HepG2 (cell line): ENCODE measurements at regions not wholly inside any gene's neighbourhood (a gene's known extent, or its start where the extent isn't known, plus 50 kb on each side); places are given as distances from the start of the nearest gene placed in this dataset.

Experiments used
- ATAC-seq: fragments of 200-7000 bp; cut with Tn5 transposase; 3 replicates; pipeline ENCODE4 v1.9.1; 2020; ENCODE audit warnings: mild to moderate bottlenecking, moderate library complexity
- BruUV-seq: library from RNA; stranded (reverse); fragments of 400-500 nt; replicated peaks from 2 replicates; lab custom pipeline; 2021; lab: Mats Ljungman, UMichigan
- CTCF ChIA-PET: fragments of 300-600 bp; formaldehyde crosslinking; extraction: SDS; loops from one replicate; lab custom pipeline; 2021; ENCODE audit warnings: low total read pairs, inconsistent platforms, low intra/inter-chr PET ratio; lab: Yijun Ruan, JAX
- POLR2A ChIA-PET: fragments of 350-600 bp; sonication (Branson Sonifier 250); formaldehyde crosslinking; loops from one replicate; lab custom pipeline; 2020; ENCODE audit warnings: antibody characterized with exemption, inconsistent platforms; lab: Yijun Ruan, JAX
- DNase-seq: peaks from one replicate; pipeline ENCODE4 v3.0.0-alpha.2; 2015; ENCODE audit warnings: low spot score
- FAIRE-seq: peaks from 3 replicates; lab custom pipeline; 2011; peaks lifted over from hg19 to GRCh38; lab: Jason Lieb, UNC
- H2AFZ ChIP-seq: one replicate; pipeline ENCODE4 v1.6.1; 2011; ENCODE audit warnings: low read length, inconsistent platforms
- H3K27ac ChIP-seq: fragments of 300-600 bp; 3 replicates; pipeline ENCODE4 v1.8.0; 2011; ENCODE audit warnings: mixed run types, mild to moderate bottlenecking, mixed read lengths, low read length, inconsistent platforms; ENCODE audit not compliant: insufficient read depth; ENCODE audit errors: extremely low read length
- H3K27me3 ChIP-seq, 2 experiments: fragments of 200-600 bp in 1 of 2; 2 replicates in 1 of 2; 3 replicates in 1 of 2; pipeline versions ENCODE4 v1.6.0 to v1.8.0; 2011; ENCODE audit warnings: low read length in 2 of 2, mild to moderate bottlenecking in 2 of 2, moderate library complexity in 2 of 2, inconsistent platforms in 1 of 2; ENCODE audit not compliant: insufficient read depth in 2 of 2, control insufficient read depth in 1 of 2
- H3K36me3 ChIP-seq, 2 experiments: fragments of 200-600 bp in 1 of 2; replicated peaks in 1 of 2; 2 replicates in 1 of 2; 3 replicates in 1 of 2; pipeline versions ENCODE4 v1.5.1 to v1.8.0; 2011; ENCODE audit warnings: low read length in 2 of 2, inconsistent platforms in 1 of 2; ENCODE audit not compliant: insufficient read depth in 2 of 2, control insufficient read depth in 1 of 2
- H3K4me1 ChIP-seq: 2 replicates; pipeline ENCODE4 v1.5.1; 2012; ENCODE audit warnings: low read length, inconsistent platforms; ENCODE audit not compliant: insufficient read depth
- H3K4me2 ChIP-seq: 2 replicates; pipeline ENCODE4 v1.6.0; 2011; ENCODE audit warnings: low read depth, low read length, inconsistent platforms
- H3K4me3 ChIP-seq, 3 experiments: fragments of 200-600 bp in 1 of 3; sonication (generic), shearing (Covaris generic) in 1 of 3; replicated peaks in 1 of 3; 2 replicates each; pipeline ENCODE4 v1.5.1; 2011 to 2016; ENCODE audit warnings: low read length in 3 of 3, inconsistent platforms in 2 of 3, low read depth in 2 of 3, mild to moderate bottlenecking in 2 of 3, control low read depth in 1 of 3, mixed read lengths in 1 of 3; ENCODE audit not compliant: insufficient read depth in 1 of 3
- H3K79me2 ChIP-seq: one replicate; pipeline ENCODE4 v1.6.1; 2011; ENCODE audit warnings: low read length, inconsistent platforms; ENCODE audit not compliant: insufficient read depth
- H3K9ac ChIP-seq: 2 replicates; pipeline ENCODE4 v1.6.0; 2011; ENCODE audit warnings: mild to moderate bottlenecking, low read depth, low read length, inconsistent platforms; ENCODE audit not compliant: insufficient read depth
- H3K9me3 ChIP-seq: 2 replicates; pipeline ENCODE4 v1.5.1; 2012; ENCODE audit warnings: mild to moderate bottlenecking, low read length
- H4K20me1 ChIP-seq: 2 replicates; pipeline ENCODE4 v1.6.0; 2011; ENCODE audit warnings: inconsistent platforms, mild to moderate bottlenecking, low read length, moderate library complexity; ENCODE audit not compliant: insufficient read depth
- DNMT1 ChIP-seq: sonication (generic); formaldehyde crosslinking; IDR thresholded peaks from 2 replicates; pipeline ENCODE4 v1.5.1; 2020; ENCODE audit warnings: mild to moderate bottlenecking, missing genetic modification reagents
- FOSL2 ChIP-seq: sonication (generic); formaldehyde crosslinking; IDR thresholded peaks from 2 replicates; pipeline ENCODE4 v1.4.0; 2020; ENCODE audit warnings: missing genetic modification reagents
- SRSF1 ChIP-seq: fragments of 200-400 bp; formaldehyde crosslinking; optimal IDR thresholded peaks from 2 replicates; pipeline ENCODE3; 2017; ENCODE audit warnings: mild to moderate bottlenecking, low read depth, low read length, moderate library complexity
- ZNF331 ChIP-seq: sonication (generic); formaldehyde crosslinking; IDR thresholded peaks from 2 replicates; pipeline ENCODE4 v1.4.0; 2020; ENCODE audit warnings: missing genetic modification reagents
- ZNF644 ChIP-seq: IDR thresholded peaks from 2 replicates; pipeline ENCODE4 v1.6.1; 2016; ENCODE audit warnings: low read depth
- ZNF773 ChIP-seq: sonication (generic); formaldehyde crosslinking; IDR thresholded peaks from 2 replicates; pipeline ENCODE4 v1.4.0; 2020; ENCODE audit warnings: missing genetic modification reagents, borderline replicate concordance
- ZNF816 ChIP-seq: sonication (generic); formaldehyde crosslinking; IDR thresholded peaks from 2 replicates; pipeline ENCODE4 v1.8.0; 2022; ENCODE audit warnings: missing genetic modification reagents, mild to moderate bottlenecking, borderline replicate concordance
- WGBS: methylation state at CpG from one replicate; pipeline ENCODE4 v1.1.6; 2017; ENCODE audit warnings: low lambda C conversion rate; 5-methylcytosine and 5-hydroxymethylcytosine counted together
- in situ Hi-C: cut with HindIII; loops from 2 replicates; pipeline ENCODE4 v1.10.0; 2017; ENCODE audit warnings: low pct_unique_long_range_greater_than_20kb; ENCODE audit not compliant: extremely low pct_ligation_motif_present
- intact Hi-C: fragments of 100-400 bp; cut with micrococcal nuclease; formaldehyde crosslinking; loops from one replicate; pipeline ENCODE4 v1.10.0; 2022; ENCODE audit not compliant: unreplicated experiment

DNA sequence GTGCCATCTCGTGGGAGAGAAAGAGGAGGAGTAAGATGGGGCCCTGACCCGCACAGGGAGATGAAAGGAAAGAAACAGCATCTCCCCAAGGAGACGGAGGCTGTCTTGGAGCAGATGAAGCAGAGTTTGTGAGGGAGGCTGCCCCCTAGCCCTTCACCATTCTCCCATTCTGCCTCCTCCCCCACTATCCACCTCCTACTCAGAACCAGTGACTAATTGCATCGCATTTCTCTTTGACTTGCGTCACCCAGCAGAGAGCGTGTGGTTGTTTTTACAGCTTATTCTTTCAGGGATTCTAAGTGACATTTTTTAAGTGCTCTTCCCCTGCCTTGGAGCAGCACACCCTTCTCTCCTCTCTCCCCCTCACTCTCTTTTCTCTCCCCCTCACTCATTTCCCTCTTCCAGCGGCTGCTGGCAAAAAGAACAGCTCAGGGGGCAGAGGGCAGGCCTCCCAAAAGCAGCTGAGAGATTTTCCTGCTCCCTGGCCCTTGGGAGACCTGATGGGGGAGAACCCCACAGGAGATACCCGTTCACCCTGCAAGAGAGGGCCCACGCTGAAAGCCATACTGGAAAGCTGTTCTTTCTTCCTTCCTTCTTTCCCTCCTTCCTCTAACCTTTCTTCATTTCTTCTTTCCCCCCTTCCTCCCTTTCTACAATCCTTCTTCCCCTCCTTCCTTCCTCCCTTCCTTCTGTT lies 91.8 kb downstream of the MRPL46 start (continued):
- TF ChIP-seq ZNF773 (CRISPR knock-in tag) (no peak), ZNF331 (CRISPR knock-in tag) (no peak), ZNF816 (CRISPR knock-in tag) (no peak), ZNF644 (CRISPR knock-in tag) (no peak), FOSL2 (CRISPR knock-in tag) (no peak)

GRCh38 chr15:88365124-88365523 lies 102.1 kb downstream of the MRPL46 start:
- H4K20me1 ChIP-seq, result no peaks in the 10 kb centered on the region
- H3K36me3 ChIP-seq, result no peaks in the 10 kb centered on the region
- no peak overlapping the region for H3K4me2 ChIP-seq
- DNase-seq, result no peak
- H3K27ac ChIP-seq, result no peak overlapping the region
- intact Hi-C loops, result no loop called here
- H3K27me3 ChIP-seq, result peaks cover 0 to 3% of the 10 kb centered on the region in 2 experiments; a peak in 1 of 5 replicates
- TF ChIP-seq SRSF1, result no peak
- no peak for TF ChIP-seq DNMT1 (CRISPR knock-in tag)
- H3K79me2 ChIP-seq, result no peaks in the 10 kb centered on the region
- BruUV-seq, result no TSS peak
- ATAC-seq, result no peak
- no peak for FAIRE-seq
- in situ Hi-C loops, result no loop called here
- ChIA-PET POLR2A (no interaction called here), CTCF (no interaction called here)
- H3K9me3 ChIP-seq, result no peaks in the 10 kb centered on the region
- H3K4me3 ChIP-seq, result no peak overlapping the region
- no peak overlapping the region for H2AFZ ChIP-seq
- WGBS, result 51% methylated on average over 10 of the region's 10 CpGs
- peaks cover 7% of the 10 kb centered on the region; the same call in 1 of the 2 replicates for H3K4me1 ChIP-seq
- H3K9ac ChIP-seq, result no peak overlapping the region
